ENCODE measurements at regions not wholly inside any gene's neighbourhood (a gene's known extent, or its start where the extent isn't known, plus 50 kb on each side); places are given as distances from the start of the nearest gene placed in this dataset.

DNA sequence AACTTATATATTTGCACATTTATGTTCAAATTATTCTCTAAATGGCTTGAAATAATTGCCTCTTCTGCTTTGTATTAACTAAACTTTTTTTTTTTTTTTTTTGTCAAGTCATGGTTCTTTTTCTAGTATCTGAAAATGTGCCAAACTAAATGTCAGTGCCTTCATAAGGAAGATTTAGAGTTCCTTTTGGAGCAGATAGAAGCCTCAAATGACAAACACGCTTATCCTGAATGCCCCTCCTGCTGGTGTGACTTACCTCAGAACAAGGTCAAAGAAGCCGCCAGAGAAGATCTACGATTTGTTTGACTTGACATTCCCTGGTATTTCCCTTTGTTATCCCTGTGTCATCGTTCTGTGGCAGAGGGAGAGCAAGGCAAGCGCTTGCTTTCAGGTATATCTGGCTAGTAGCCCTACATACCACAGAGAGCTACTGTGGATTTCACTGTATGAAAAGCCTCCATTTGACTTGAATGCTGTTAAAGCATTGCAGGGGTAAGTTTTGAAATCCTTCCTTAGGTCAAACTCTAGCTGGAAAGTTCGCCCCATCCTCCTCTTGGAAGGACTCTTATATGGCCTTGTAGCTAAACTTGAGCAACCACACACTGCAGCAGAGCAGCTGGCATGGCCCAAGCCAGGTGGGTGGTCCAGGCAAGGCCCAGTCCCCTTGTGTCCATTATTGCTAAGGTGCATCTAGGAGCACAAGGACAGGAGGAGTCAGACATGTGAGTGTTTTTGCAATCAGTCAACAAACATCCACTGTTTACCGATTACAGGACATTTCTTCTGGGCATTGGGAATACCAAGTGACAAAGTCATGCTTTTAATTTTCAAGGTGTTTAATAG lies 285.4 kb upstream of the USP25 start (continued):
- TF ChIP-seq ZNF317 (CRISPR knock-in tag; IDR thresholded peaks at IDR 0.05) (no peak), ZNF564 (CRISPR knock-in tag; IDR thresholded peaks at IDR 0.05) (no peak), FOXA3 (CRISPR knock-in tag; IDR thresholded peaks at IDR 0.05) (peak; percentile 73), SRY (CRISPR knock-in tag; IDR thresholded peaks at IDR 0.05) (no peak), MIER3 (CRISPR knock-in tag; IDR thresholded peaks at IDR 0.05; ENCODE audit: borderline replicate concordance) (no peak), NFRKB (IDR thresholded peaks at IDR 0.05) (no peak), ZNF343 (CRISPR knock-in tag; IDR thresholded peaks at IDR 0.05) (0 out of 2 replicates have a peak, but pooled peaks have one; percentile 48), NR2C2 (CRISPR knock-in tag; IDR thresholded peaks at IDR 0.05; ENCODE audit: borderline replicate concordance) (no peak; the same call in 1 of the 2 replicates), POLR2AphosphoS2 (IDR thresholded peaks at IDR 0.05; ENCODE audit: low read depth, low read length) (no peak), HDAC1 (CRISPR knock-in tag; IDR thresholded peaks at IDR 0.05) (peak; percentile 83), ZKSCAN1 (IDR thresholded peaks at IDR 0.05; ENCODE audit: low read length) (no peak), MXD4 (CRISPR knock-in tag; IDR thresholded peaks at IDR 0.05) (no peak; the same call in 1 of the 2 replicates), AHR (CRISPR knock-in tag; IDR thresholded peaks at IDR 0.05) (0 out of 2 replicates have a peak, but pooled peaks have one; percentile 50), HOXA7 (CRISPR knock-in tag; IDR thresholded peaks at IDR 0.05) (no peak), TAF15 (IDR thresholded peaks at IDR 0.05; ENCODE audit: low read depth, low read length, poor library complexity, severe bottlenecking) (no peak), ETV5 (CRISPR knock-in tag; IDR thresholded peaks at IDR 0.05; ENCODE audit: borderline replicate concordance) (peak; percentile 70; the same call in 1 of the 2 replicates), PLRG1 (conservative IDR thresholded peaks at IDR 0.05) (no peak)
- TF ChIP-seq, protein P1, sequence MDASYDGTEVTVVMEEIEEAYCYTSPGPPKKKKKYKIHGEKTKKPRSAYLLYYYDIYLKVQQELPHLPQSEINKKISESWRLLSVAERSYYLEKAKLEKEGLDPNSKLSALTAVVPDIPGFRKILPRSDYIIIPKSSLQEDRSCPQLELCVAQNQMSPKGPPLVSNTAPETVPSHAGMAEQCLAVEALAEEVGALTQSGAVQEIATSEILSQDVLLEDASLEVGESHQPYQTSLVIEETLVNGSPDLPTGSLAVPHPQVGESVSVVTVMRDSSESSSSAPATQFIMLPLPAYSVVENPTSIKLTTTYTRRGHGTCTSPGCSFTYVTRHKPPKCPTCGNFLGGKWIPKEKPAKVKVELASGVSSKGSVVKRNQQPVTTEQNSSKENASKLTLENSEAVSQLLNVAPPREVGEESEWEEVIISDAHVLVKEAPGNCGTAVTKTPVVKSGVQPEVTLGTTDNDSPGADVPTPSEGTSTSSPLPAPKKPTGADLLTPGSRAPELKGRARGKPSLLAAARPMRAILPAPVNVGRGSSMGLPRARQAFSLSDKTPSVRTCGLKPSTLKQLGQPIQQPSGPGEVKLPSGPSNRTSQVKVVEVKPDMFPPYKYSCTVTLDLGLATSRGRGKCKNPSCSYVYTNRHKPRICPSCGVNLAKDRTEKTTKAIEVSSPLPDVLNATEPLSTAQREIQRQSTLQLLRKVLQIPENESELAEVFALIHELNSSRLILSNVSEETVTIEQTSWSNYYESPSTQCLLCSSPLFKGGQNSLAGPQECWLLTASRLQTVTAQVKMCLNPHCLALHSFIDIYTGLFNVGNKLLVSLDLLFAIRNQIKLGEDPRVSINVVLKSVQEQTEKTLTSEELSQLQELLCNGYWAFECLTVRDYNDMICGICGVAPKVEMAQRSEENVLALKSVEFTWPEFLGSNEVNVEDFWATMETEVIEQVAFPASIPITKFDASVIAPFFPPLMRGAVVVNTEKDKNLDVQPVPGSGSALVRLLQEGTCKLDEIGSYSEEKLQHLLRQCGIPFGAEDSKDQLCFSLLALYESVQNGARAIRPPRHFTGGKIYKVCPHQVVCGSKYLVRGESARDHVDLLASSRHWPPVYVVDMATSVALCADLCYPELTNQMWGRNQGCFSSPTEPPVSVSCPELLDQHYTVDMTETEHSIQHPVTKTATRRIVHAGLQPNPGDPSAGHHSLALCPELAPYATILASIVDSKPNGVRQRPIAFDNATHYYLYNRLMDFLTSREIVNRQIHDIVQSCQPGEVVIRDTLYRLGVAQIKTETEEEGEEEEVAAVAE (CRISPR knock-in tag; IDR thresholded peaks at IDR 0.05; ENCODE audit: borderline replicate concordance) = peak; percentile 38; the same call in 1 of the 2 replicates
- TF ChIP-seq, protein P2, sequence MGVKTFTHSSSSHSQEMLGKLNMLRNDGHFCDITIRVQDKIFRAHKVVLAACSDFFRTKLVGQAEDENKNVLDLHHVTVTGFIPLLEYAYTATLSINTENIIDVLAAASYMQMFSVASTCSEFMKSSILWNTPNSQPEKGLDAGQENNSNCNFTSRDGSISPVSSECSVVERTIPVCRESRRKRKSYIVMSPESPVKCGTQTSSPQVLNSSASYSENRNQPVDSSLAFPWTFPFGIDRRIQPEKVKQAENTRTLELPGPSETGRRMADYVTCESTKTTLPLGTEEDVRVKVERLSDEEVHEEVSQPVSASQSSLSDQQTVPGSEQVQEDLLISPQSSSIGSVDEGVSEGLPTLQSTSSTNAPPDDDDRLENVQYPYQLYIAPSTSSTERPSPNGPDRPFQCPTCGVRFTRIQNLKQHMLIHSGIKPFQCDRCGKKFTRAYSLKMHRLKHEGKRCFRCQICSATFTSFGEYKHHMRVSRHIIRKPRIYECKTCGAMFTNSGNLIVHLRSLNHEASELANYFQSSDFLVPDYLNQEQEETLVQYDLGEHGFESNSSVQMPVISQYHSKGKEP (CRISPR knock-in tag; IDR thresholded peaks at IDR 0.05) = no peak
- TF ChIP-seq, protein P3, sequence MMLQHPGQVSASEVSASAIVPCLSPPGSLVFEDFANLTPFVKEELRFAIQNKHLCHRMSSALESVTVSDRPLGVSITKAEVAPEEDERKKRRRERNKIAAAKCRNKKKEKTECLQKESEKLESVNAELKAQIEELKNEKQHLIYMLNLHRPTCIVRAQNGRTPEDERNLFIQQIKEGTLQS (CRISPR knock-in tag; IDR thresholded peaks at IDR 0.05) = peak; percentile 21; the same call in 1 of the 2 replicates
- TF ChIP-seq, protein P4, sequence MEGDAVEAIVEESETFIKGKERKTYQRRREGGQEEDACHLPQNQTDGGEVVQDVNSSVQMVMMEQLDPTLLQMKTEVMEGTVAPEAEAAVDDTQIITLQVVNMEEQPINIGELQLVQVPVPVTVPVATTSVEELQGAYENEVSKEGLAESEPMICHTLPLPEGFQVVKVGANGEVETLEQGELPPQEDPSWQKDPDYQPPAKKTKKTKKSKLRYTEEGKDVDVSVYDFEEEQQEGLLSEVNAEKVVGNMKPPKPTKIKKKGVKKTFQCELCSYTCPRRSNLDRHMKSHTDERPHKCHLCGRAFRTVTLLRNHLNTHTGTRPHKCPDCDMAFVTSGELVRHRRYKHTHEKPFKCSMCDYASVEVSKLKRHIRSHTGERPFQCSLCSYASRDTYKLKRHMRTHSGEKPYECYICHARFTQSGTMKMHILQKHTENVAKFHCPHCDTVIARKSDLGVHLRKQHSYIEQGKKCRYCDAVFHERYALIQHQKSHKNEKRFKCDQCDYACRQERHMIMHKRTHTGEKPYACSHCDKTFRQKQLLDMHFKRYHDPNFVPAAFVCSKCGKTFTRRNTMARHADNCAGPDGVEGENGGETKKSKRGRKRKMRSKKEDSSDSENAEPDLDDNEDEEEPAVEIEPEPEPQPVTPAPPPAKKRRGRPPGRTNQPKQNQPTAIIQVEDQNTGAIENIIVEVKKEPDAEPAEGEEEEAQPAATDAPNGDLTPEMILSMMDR (CRISPR knock-in tag; IDR thresholded peaks at IDR 0.05) = no peak
- TF ChIP-seq, protein P5, sequence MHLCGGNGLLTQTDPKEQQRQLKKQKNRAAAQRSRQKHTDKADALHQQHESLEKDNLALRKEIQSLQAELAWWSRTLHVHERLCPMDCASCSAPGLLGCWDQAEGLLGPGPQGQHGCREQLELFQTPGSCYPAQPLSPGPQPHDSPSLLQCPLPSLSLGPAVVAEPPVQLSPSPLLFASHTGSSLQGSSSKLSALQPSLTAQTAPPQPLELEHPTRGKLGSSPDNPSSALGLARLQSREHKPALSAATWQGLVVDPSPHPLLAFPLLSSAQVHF (CRISPR knock-in tag; IDR thresholded peaks at IDR 0.05) = no peak
